Trophoblast cell (in vitro differentiated cells and primary cell): ENCODE measurements at regions not wholly inside any gene's neighbourhood (a gene's known extent, or its start where the extent isn't known, plus 50 kb on each side); places are given as distances from the start of the nearest gene placed in this dataset.

Source experiments
- DNase-seq, 2 donors: peaks; one replicate each; pipeline ENCODE4 v3.0.0-alpha.2; 2016
- H2AFZ ChIP-seq: 2 replicates; pipeline ENCODE4 v1.6.1; 2013; ENCODE audit warnings: low read length, moderate library complexity, mild to moderate bottlenecking; ENCODE audit not compliant: insufficient read depth, poor library complexity
- H2AK5ac ChIP-seq: 2 replicates; pipeline ENCODE4 v1.6.1; 2013; ENCODE audit warnings: mild to moderate bottlenecking, low read length
- H2BK120ac ChIP-seq: 2 replicates; pipeline ENCODE4 v1.6.1; 2013; ENCODE audit warnings: low read length, mild to moderate bottlenecking, moderate library complexity; ENCODE audit not compliant: insufficient read depth, poor library complexity
- H2BK12ac ChIP-seq: 2 replicates; pipeline ENCODE4 v1.6.1; 2013; ENCODE audit warnings: mild to moderate bottlenecking, low read length, moderate library complexity
- H2BK5ac ChIP-seq: 2 replicates; pipeline ENCODE4 v1.6.1; 2013; ENCODE audit warnings: low read length, low read depth, moderate library complexity, mild to moderate bottlenecking; ENCODE audit not compliant: poor library complexity
- H3K14ac ChIP-seq: 2 replicates; pipeline ENCODE4 v1.6.1; 2013; ENCODE audit warnings: mild to moderate bottlenecking, low read length
- H3K18ac ChIP-seq: 2 replicates; pipeline ENCODE4 v1.6.1; 2013; ENCODE audit warnings: mild to moderate bottlenecking, low read length
- H3K23ac ChIP-seq: 2 replicates; pipeline ENCODE4 v1.6.1; 2013; ENCODE audit warnings: low read length
- H3K27ac ChIP-seq: 2 replicates; pipeline ENCODE4 v1.5.1; 2013; ENCODE audit warnings: low read depth, mild to moderate bottlenecking, inconsistent platforms, low read length, moderate library complexity
- H3K27me3 ChIP-seq: 2 replicates; pipeline ENCODE4 v1.6.1; 2013; ENCODE audit warnings: inconsistent platforms, mild to moderate bottlenecking, low read length, moderate library complexity; ENCODE audit not compliant: insufficient read depth
- H3K36me3 ChIP-seq, 2 experiments: 1 replicate in 1 of 2; 2 replicates in 1 of 2; pipeline ENCODE4 v1.6.1; 2013; ENCODE audit warnings: low read length in 2 of 2, mild to moderate bottlenecking in 2 of 2, moderate library complexity in 1 of 2; ENCODE audit not compliant: insufficient read depth in 2 of 2, control insufficient read depth in 1 of 2
- H3K4ac ChIP-seq: 2 replicates; pipeline ENCODE4 v1.6.1; 2013; ENCODE audit warnings: low read depth, mild to moderate bottlenecking, low read length, moderate library complexity
- H3K4me1 ChIP-seq, 2 experiments: 1 replicate in 1 of 2; 2 replicates in 1 of 2; pipeline ENCODE4 v1.6.1; 2013; ENCODE audit warnings: low read length in 2 of 2, mild to moderate bottlenecking in 2 of 2, moderate library complexity in 1 of 2; ENCODE audit not compliant: insufficient read depth in 2 of 2, control insufficient read depth in 1 of 2
- H3K4me2 ChIP-seq: 2 replicates; pipeline ENCODE4 v1.6.1; 2013; ENCODE audit warnings: inconsistent platforms, mild to moderate bottlenecking, low read length, moderate library complexity
- H3K4me3 ChIP-seq: 2 replicates; pipeline ENCODE4 v1.5.1; 2013; ENCODE audit warnings: mild to moderate bottlenecking, low read depth, low read length, inconsistent platforms
- H3K79me1 ChIP-seq: one replicate; pipeline ENCODE4 v1.6.1; 2013; ENCODE audit warnings: low read length
- H3K79me2 ChIP-seq: 2 replicates; pipeline ENCODE4 v1.6.1; 2013; ENCODE audit warnings: low read length, mild to moderate bottlenecking; ENCODE audit not compliant: control insufficient read depth, insufficient read depth, poor library complexity
- H3K9ac ChIP-seq: 2 replicates; pipeline ENCODE4 v1.6.1; 2013; ENCODE audit warnings: mild to moderate bottlenecking, low read length
- H3K9me3 ChIP-seq: 2 replicates; pipeline ENCODE4 v1.6.1; 2013; ENCODE audit warnings: low read depth, mild to moderate bottlenecking, control low read depth, inconsistent platforms, low read length; ENCODE audit not compliant: insufficient read depth
- H4K12ac ChIP-seq: 2 replicates; pipeline ENCODE4 v1.6.1; 2013; ENCODE audit warnings: low read depth, mild to moderate bottlenecking, low read length, moderate library complexity
- H4K8ac ChIP-seq: 2 replicates; pipeline ENCODE4 v1.6.1; 2013; ENCODE audit warnings: low read depth, mild to moderate bottlenecking, low read length, moderate library complexity
- H4K91ac ChIP-seq: one replicate; pipeline ENCODE4 v1.6.1; 2013; ENCODE audit warnings: low read depth, mild to moderate bottlenecking, low read length, moderate library complexity
- WGBS: extraction: QIAGEN DNeasy Blood & Tissue Kit; methylation state at CpG from one replicate; pipeline ENCODE4 v1.1.7; 2013; ENCODE audit warnings: missing lambda C conversion rate; ENCODE audit not compliant: insufficient read length, insufficient coverage; ENCODE audit errors: extremely low coverage; 5-methylcytosine and 5-hydroxymethylcytosine counted together

DNA sequence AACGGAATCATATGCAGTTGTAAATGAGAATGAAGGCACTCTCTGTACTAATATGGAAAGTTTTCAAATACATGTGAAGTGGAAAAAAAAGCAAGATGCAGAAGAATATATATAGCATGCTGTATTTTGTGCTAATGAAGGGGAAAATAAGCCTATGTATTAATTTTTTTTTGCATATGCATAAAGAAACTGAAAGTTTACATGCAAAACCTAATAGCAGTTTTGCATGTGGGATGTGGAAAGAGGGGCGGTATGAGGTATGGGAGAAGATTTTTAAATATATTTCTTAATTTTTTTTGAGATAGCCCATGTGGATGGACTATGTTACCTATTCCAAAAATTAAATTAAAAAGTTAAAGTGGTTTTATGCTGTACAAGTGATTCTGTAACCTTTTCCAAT, 83.7 kb upstream of the IL12B start:
- no peaks in the 10 kb centered on the region for H3K27me3 ChIP-seq
- H3K4me1 ChIP-seq = no peaks in the 10 kb centered on the region
- H2BK120ac ChIP-seq = no peak overlapping the region
- H3K79me1 ChIP-seq = no peaks in the 10 kb centered on the region
- no peaks in the 10 kb centered on the region for H3K79me2 ChIP-seq
- no peaks in the 10 kb centered on the region for H3K36me3 ChIP-seq
- H3K14ac ChIP-seq = no peak overlapping the region
- no peak overlapping the region for H4K12ac ChIP-seq
- no peak overlapping the region for H2BK12ac ChIP-seq
- H2AK5ac ChIP-seq = no peak overlapping the region
- no peak overlapping the region for H3K4ac ChIP-seq
- H3K18ac ChIP-seq = no peak overlapping the region
- H3K4me3 ChIP-seq = no peak overlapping the region
- no peak overlapping the region for H4K91ac ChIP-seq
- H3K23ac ChIP-seq = no peak overlapping the region
- H3K9me3 ChIP-seq = no peaks in the 10 kb centered on the region
- no peak overlapping the region for H4K8ac ChIP-seq
- no peak overlapping the region for H3K4me2 ChIP-seq
- no peak overlapping the region for H2BK5ac ChIP-seq
- no peak overlapping the region for H3K27ac ChIP-seq
- H2AFZ ChIP-seq = no peak overlapping the region
- no peak overlapping the region for H3K9ac ChIP-seq
- no peak for DNase-seq
- no CpG with 5 or more reads among the region's 2 CpGs for WGBS

DNA sequence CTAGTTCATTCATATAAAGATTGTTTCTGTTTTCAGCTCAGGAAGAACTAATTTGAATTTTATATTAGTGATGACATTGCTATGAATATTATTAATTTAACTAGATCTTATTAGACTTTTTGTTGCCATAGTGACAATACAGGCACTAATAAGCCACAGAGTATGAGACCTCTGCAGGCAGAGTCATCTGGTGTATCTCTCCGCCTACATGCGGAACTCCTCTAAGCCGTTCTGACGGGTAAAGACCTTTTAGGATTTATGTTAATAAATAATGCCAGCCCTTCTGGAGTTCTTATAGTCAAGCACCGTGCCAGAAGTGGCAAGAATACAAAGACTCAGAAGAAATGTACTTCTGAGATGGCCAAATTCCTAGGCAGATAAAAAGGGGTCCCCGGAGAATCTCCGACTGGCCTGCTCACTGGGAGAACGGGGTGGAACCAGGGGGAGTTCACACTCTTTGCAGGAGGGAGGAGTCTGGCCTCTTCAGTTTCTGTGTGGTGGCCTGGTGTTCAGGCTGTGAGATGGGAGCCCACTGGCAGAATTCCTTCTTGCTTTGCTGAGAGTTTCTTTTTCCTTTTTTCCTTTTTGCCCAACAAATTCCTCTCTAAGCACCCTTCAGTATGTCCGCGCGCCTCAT, 85.1 kb upstream of the IL12B start:
- no CpG with 5 or more reads among the region's 11 CpGs for WGBS
- no peaks in the 10 kb centered on the region for H3K4me1 ChIP-seq
- H2AK5ac ChIP-seq = no peak overlapping the region
- H3K27me3 ChIP-seq = no peaks in the 10 kb centered on the region
- H3K4ac ChIP-seq = no peak overlapping the region
- no peak for DNase-seq
- H2AFZ ChIP-seq = no peak overlapping the region
- H3K4me3 ChIP-seq = no peak overlapping the region
- no peak overlapping the region for H4K91ac ChIP-seq
- H3K9me3 ChIP-seq = peaks cover 2% of the 10 kb centered on the region
- peak overlapping the region; percentile 8 for H3K9ac ChIP-seq
- H2BK5ac ChIP-seq = no peak overlapping the region
- H3K79me1 ChIP-seq = no peaks in the 10 kb centered on the region
- no peak overlapping the region for H3K14ac ChIP-seq
- no peak overlapping the region for H3K23ac ChIP-seq
- H2BK120ac ChIP-seq = no peak overlapping the region
- no peaks in the 10 kb centered on the region for H3K79me2 ChIP-seq
- no peak overlapping the region for H3K4me2 ChIP-seq
- no peak overlapping the region for H4K8ac ChIP-seq
- H2BK12ac ChIP-seq = no peak overlapping the region
- no peak overlapping the region for H3K18ac ChIP-seq
- no peak overlapping the region for H3K27ac ChIP-seq
- no peaks in the 10 kb centered on the region for H3K36me3 ChIP-seq
- no peak overlapping the region for H4K12ac ChIP-seq

DNA sequence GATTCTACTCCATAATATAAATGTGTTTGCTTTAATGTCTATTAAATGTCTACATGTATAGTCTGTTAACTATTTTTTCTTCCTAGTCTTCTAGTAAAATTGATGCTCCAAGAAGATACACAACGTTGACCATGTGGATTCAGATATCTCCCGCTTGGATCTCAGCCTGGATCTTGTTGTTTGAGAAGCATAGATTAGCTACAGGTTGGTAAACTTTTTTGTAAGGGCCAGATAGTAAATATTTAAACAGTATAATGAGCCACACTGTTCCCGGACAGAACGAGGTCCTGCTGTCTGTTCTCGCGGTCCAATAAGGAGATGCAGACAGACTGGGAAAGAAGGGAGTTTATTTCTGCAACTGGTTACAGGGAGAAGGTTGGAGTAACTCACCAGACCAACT, 86.2 kb upstream of the IL12B start:
- H3K4me3 ChIP-seq = no peak overlapping the region
- DNase-seq = no peak
- H3K14ac ChIP-seq = no peak overlapping the region
- H3K9ac ChIP-seq = no peak overlapping the region
- H4K12ac ChIP-seq = no peak overlapping the region
- no peak overlapping the region for H4K91ac ChIP-seq
- no peak overlapping the region for H2BK12ac ChIP-seq
- H3K18ac ChIP-seq = no peak overlapping the region
- no peak overlapping the region for H2AFZ ChIP-seq
- no peak overlapping the region for H3K27ac ChIP-seq
- H3K79me2 ChIP-seq = no peaks in the 10 kb centered on the region
- no peak overlapping the region for H3K23ac ChIP-seq
- no CpG with 5 or more reads among the region's 6 CpGs for WGBS
- H4K8ac ChIP-seq = no peak overlapping the region
- no peak overlapping the region for H3K4ac ChIP-seq
- no peak overlapping the region for H3K4me2 ChIP-seq
- no peak overlapping the region for H2BK120ac ChIP-seq
- H3K36me3 ChIP-seq = no peaks in the 10 kb centered on the region
- no peaks in the 10 kb centered on the region for H3K27me3 ChIP-seq
- H3K9me3 ChIP-seq = peaks cover 2% of the 10 kb centered on the region
- no peaks in the 10 kb centered on the region for H3K79me1 ChIP-seq
- no peak overlapping the region for H2BK5ac ChIP-seq
- H3K4me1 ChIP-seq = no peaks in the 10 kb centered on the region
- no peak overlapping the region for H2AK5ac ChIP-seq

DNA sequence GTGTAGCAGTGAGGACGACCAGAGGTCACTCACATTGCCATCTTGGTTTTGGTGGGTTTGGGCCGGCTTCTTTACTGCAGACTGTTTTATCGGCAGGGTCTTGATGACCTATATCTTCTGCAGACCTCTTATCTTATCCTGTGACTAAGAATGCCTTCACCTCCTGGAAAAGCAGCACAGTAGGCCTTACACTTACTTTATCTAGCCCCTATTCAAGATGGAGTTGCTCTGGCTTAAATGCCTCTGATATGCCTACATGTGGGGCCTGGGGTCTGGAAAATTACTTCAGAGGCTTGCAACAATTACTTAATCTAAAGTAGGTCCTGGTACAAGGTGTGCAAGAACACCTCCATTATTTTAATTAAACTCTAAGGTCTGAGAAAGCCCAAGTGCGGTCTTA, 86.9 kb upstream of the IL12B start:
- H2AK5ac ChIP-seq = no peak overlapping the region

More for the DNA sequence above, 86.9 kb upstream of the IL12B start:
- DNase-seq = no peak
- H2BK5ac ChIP-seq = no peak overlapping the region
- no peak overlapping the region for H3K4ac ChIP-seq
- no peak overlapping the region for H3K23ac ChIP-seq
- no peak overlapping the region for H3K9ac ChIP-seq
- H3K79me2 ChIP-seq = no peaks in the 10 kb centered on the region
- H3K4me2 ChIP-seq = no peak overlapping the region
- H3K27ac ChIP-seq = no peak overlapping the region
- H2BK12ac ChIP-seq = no peak overlapping the region
- no CpG with 5 or more reads among the region's 4 CpGs for WGBS
- no peak overlapping the region for H2BK120ac ChIP-seq
- no peaks in the 10 kb centered on the region for H3K4me1 ChIP-seq
- H4K8ac ChIP-seq = no peak overlapping the region
- no peak overlapping the region for H4K12ac ChIP-seq
- no peak overlapping the region for H3K18ac ChIP-seq
- no peak overlapping the region for H4K91ac ChIP-seq
- no peak overlapping the region for H3K4me3 ChIP-seq
- H3K9me3 ChIP-seq = peaks cover 2% of the 10 kb centered on the region
- H2AFZ ChIP-seq = no peak overlapping the region
- H3K14ac ChIP-seq = no peak overlapping the region
- H3K27me3 ChIP-seq = no peaks in the 10 kb centered on the region
- H3K36me3 ChIP-seq = no peaks in the 10 kb centered on the region
- H3K79me1 ChIP-seq = no peaks in the 10 kb centered on the region
